OCI-LY7 (cell line): ENCODE measurements at regions not wholly inside any gene's neighbourhood (a gene's known extent, or its start where the extent isn't known, plus 50 kb on each side); places are given as distances from the start of the nearest gene placed in this dataset.
"Not testable (repeated sequence)": the region's sequence is repeated elsewhere in the genome, so short reads cannot be mapped to it uniquely, and the experiment has no call there.

ENCODE experiments used
- BruUV-seq: library from RNA; stranded (reverse); fragments of 400-500 nt; replicated peaks from 2 replicates; lab custom pipeline; 2021; lab: Mats Ljungman, UMichigan
- CTCF ChIA-PET: fragments of 300-600 bp; sonication (Branson Sonifier 250); formaldehyde crosslinking; loops from one replicate; lab custom pipeline; 2022; ENCODE audit warnings: antibody characterized with exemption; ENCODE audit not compliant: unreplicated experiment; lab: Charles Lee
- POLR2A ChIA-PET: fragments of 300-600 bp; sonication (Branson Sonifier 250); formaldehyde crosslinking; loops from one replicate; lab custom pipeline; 2022; ENCODE audit warnings: antibody characterized with exemption; lab: Charles Lee
- DNase-seq: peaks from one replicate; pipeline ENCODE4 v3.0.0-alpha.2; 2015; ENCODE audit warnings: low spot score
- H2AFZ ChIP-seq: fragments of 200-600 bp; sonication (generic), shearing (Covaris generic); 2 replicates; pipeline ENCODE4 v1.6.1; 2014; ENCODE audit warnings: mild to moderate bottlenecking, antibody characterized with exemption, low read length, moderate library complexity
- H3K27ac ChIP-seq: fragments of 200-600 bp; sonication (generic); 2 replicates; pipeline ENCODE4 v1.5.1; 2014; ENCODE audit warnings: mixed run types, low read depth, mild to moderate bottlenecking, moderate library complexity, low read length, inconsistent platforms; ENCODE audit not compliant: poor library complexity, severe bottlenecking
- H3K36me3 ChIP-seq: fragments of 200-600 bp; sonication (generic); 2 replicates; pipeline ENCODE4 v1.6.1; 2014; ENCODE audit warnings: mild to moderate bottlenecking, antibody characterized with exemption, low read length, moderate library complexity, mixed read lengths; ENCODE audit not compliant: insufficient read depth
- H3K4me1 ChIP-seq: fragments of 200-600 bp; sonication (generic); 2 replicates; pipeline ENCODE4 v1.5.1; 2014; ENCODE audit warnings: mild to moderate bottlenecking, low read length; ENCODE audit not compliant: insufficient read depth, poor library complexity, severe bottlenecking
- H3K4me2 ChIP-seq: fragments of 200-600 bp; sonication (generic); 2 replicates; pipeline ENCODE4 v1.6.1; 2014; ENCODE audit warnings: mild to moderate bottlenecking, low read length
- H3K4me3 ChIP-seq: fragments of 200-600 bp; sonication (generic); 2 replicates; pipeline ENCODE4 v1.5.1; 2014; ENCODE audit warnings: mild to moderate bottlenecking, low read depth, low read length; ENCODE audit not compliant: poor library complexity, severe bottlenecking
- H3K79me2 ChIP-seq: fragments of 200-600 bp; sonication (generic); 2 replicates; pipeline ENCODE4 v1.6.1; 2016; ENCODE audit warnings: low read depth, mild to moderate bottlenecking, low read length, moderate library complexity, mixed read lengths; ENCODE audit not compliant: insufficient read depth
- H3K9me2 ChIP-seq: fragments of 200-600 bp; sonication (generic); 2 replicates; pipeline ENCODE4 v1.6.1; 2016; ENCODE audit warnings: mild to moderate bottlenecking, low read length, mixed read lengths; ENCODE audit not compliant: insufficient read depth
- H3K9me3 ChIP-seq: fragments of 200-600 bp; sonication (generic); 2 replicates; pipeline ENCODE4 v1.6.1; 2014; ENCODE audit warnings: mild to moderate bottlenecking, mixed run types, low read length, mixed read lengths
- H4K20me1 ChIP-seq: fragments of 200-600 bp; sonication (generic); 2 replicates; pipeline ENCODE4 v1.6.1; 2014; ENCODE audit warnings: mild to moderate bottlenecking, antibody characterized with exemption, low read length, moderate library complexity, mixed read lengths; ENCODE audit not compliant: insufficient read depth
- intact Hi-C: fragments of 100-400 bp; cut with micrococcal nuclease; formaldehyde crosslinking; loops from one replicate; pipeline ENCODE4 v1.10.0; 2022; ENCODE audit not compliant: unreplicated experiment

DNA sequence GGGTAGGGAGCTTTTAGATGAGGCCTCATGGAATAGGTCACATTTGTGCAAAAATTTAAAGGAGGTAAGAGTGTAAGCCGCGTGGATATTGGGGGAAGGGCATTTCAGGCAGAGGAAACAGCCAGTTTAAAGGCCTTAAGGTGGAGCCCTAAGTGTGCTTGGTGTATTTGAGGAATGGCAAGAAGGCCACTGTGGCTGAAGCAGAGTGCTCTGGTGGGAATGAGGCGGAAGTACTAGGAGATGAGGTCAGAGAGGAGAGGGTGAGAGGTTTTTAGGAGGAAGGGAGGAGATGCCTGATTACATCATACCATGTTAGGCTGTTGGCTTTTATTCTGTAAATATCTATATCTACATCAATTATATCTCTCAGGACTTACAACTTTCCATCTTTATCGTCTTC, 75.3 kb downstream of the SRGAP2 start:
- intact Hi-C loops, H3K4me2 ChIP-seq, H2AFZ ChIP-seq, POLR2A ChIA-PET, H3K4me1 ChIP-seq, H3K27ac ChIP-seq, DNase-seq, H3K9me2 ChIP-seq, H3K36me3 ChIP-seq, BruUV-seq, CTCF ChIA-PET, H3K4me3 ChIP-seq, H3K9me3 ChIP-seq, H3K79me2 ChIP-seq, H4K20me1 ChIP-seq: not testable (repeated sequence)

DNA sequence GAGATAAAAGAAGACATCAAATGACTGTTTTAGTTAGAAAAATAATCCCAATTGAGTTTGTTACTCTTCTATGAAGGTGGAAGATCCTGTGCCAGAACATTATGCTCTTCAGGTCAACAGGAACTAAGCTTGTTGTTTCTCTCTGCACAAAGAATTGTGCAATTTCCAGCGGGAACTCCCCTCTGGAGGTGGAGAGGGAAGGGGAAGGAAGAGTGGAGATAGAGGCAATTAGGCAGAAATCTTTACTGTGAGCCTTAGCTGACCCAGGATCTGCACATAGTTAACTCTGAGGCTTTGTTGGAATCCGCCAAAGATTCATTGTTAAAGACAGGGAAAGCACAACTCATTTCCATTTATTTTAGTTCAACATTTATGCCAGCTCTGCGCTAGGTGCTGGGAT, 77.3 kb downstream of the SRGAP2 start:
- H2AFZ ChIP-seq, POLR2A ChIA-PET, CTCF ChIA-PET, H3K36me3 ChIP-seq, H3K79me2 ChIP-seq, H3K4me1 ChIP-seq, H3K9me2 ChIP-seq, BruUV-seq, H3K4me3 ChIP-seq, H3K27ac ChIP-seq, intact Hi-C loops, H4K20me1 ChIP-seq, H3K9me3 ChIP-seq, DNase-seq, H3K4me2 ChIP-seq: not testable (repeated sequence)

DNA sequence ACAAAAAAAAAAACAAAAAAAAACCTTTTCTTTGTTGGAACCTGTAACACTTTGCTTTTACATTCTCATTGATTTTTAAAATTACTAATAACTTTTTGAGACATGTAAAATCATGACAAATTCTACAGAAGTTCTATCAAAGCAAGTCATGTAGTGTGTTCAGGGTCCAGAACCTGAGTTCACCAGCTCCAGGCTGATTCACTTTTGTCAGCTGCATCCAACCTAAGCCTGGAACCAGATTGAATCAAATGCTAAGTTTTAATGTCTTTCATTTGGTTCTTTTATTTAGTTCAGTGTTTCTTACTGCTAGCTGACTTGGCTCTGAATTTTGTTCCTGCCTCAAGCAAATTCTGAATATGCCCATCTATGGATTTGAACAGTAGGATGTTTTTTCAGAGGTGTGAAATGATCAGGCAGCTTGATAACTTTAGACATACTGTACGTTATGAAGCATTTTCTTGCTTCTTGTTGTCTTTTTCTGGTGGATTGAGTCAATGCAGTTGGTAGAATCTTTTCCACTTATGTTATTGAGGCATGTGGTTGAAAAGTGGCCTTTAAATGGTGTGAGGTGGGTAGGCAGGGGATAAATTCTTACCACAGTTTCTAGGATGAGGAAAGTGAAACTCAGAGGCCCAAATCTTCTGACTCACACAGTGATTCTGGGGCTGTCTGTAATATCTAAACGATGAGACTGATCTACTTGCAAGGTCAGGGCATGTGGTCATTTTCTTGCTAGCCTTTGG, 78.7 kb downstream of the SRGAP2 start:
- BruUV-seq = not testable (repeated sequence)

DNA sequence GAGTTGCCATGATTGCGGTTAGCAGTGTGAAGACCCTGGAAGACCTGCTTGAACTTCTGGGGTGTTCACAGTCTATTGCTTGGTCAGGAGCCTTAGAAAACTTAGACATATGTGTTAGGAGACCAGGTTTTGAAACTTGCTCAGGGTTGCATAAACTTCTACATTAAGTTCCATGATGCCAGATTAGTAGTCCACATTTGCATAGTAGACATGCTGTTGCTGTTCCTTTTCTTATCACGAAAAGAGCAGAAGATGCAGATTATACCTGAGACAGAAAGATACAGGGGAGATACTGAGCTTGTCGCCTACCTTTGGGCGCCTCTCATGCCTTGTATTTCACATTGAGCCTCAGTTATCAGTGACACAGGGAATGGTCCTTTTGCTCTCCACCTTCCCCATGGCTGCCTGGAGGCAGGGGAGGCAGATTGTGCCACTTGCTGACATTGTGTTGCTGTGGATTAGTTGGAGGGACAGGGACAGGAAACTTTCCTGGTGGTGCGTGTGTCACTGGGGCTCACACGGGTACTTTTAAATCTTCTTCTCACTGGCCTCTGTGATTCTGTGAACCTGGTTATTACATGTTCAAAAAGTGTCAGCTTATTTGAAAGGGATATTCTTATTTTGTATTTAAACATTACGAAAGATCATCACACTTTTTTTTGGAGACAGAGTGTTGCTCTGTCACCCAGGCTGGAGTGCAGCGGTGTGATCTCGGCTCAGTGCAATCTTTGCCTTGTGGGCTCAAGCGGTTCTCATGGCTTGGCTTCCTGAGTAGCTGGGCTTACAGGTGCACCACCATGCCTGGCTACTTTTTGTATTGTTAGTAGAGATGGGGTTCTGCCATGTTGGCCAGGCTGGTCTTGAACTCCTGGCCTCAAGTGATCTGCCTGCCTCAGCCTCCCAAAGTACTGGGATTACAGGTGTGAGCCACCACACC, 82.0 kb downstream of the SRGAP2 start:
- H3K4me3 ChIP-seq, H3K4me1 ChIP-seq, H3K36me3 ChIP-seq, H3K9me2 ChIP-seq, BruUV-seq, DNase-seq, intact Hi-C loops, CTCF ChIA-PET, H3K27ac ChIP-seq, H3K9me3 ChIP-seq, H4K20me1 ChIP-seq, POLR2A ChIA-PET, H2AFZ ChIP-seq, H3K79me2 ChIP-seq: not testable (repeated sequence)
- peak overlapping the region; percentile 51; the same call in 1 of the 2 replicates for H3K4me2 ChIP-seq

More for the DNA sequence above, 78.7 kb downstream of the SRGAP2 start:
- CTCF ChIA-PET, H3K27ac ChIP-seq, DNase-seq, H4K20me1 ChIP-seq, H2AFZ ChIP-seq, H3K9me3 ChIP-seq, intact Hi-C loops, H3K36me3 ChIP-seq, POLR2A ChIA-PET, H3K4me1 ChIP-seq, H3K4me2 ChIP-seq, H3K79me2 ChIP-seq, H3K4me3 ChIP-seq, H3K9me2 ChIP-seq: not testable (repeated sequence)

DNA sequence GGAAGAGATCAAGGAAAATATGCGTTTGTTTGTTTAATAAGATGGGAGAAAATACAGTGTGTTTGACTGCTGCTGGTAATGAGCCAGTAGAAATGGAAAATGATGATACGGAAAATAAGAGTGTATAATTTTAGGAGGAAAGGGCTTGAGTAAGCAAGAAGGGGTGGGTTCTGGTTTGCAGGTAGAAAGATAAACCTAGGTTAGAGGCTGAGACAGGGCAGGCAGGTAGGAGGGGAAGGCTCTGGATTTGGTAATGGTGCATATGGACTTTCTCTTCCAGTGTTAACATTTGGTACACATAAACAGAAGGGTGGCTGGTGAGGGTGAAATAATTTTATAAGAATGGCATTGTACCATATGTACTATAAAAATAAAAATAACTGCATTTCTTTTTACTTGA, 84.4 kb downstream of the SRGAP2 start:
- 0 out of 2 replicates have a peak overlapping the region, but pooled peaks have one; percentile 26 for H3K4me2 ChIP-seq
- POLR2A ChIA-PET, H3K4me1 ChIP-seq, CTCF ChIA-PET, H3K9me3 ChIP-seq, intact Hi-C loops, DNase-seq, H2AFZ ChIP-seq, H3K36me3 ChIP-seq, H3K4me3 ChIP-seq, H4K20me1 ChIP-seq, H3K9me2 ChIP-seq, BruUV-seq, H3K27ac ChIP-seq, H3K79me2 ChIP-seq: not testable (repeated sequence)

DNA sequence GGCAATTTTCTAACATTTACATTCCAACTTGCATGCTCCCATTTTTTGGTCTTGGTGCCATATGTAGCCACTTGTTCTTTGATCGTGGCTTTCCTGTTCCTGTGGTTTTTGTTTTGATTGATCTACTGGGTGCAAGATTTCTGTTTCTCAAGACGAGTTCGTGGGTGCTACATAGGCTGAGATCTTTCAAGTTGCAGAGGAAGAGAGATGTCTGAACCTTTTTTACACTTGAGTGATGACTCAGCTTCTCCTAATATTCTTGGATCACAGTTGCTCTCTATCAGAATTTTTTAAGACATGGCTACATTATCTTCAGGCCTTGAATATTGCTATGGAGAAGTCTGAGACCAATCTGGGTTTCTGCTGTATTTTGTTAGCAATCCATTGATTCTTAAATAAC, 85.1 kb downstream of the SRGAP2 start:
- H3K9me3 ChIP-seq, H3K27ac ChIP-seq, BruUV-seq, H3K4me2 ChIP-seq, DNase-seq, H4K20me1 ChIP-seq, H3K4me3 ChIP-seq, CTCF ChIA-PET, POLR2A ChIA-PET, H3K79me2 ChIP-seq, H2AFZ ChIP-seq, H3K4me1 ChIP-seq, H3K36me3 ChIP-seq, intact Hi-C loops, H3K9me2 ChIP-seq: not testable (repeated sequence)
